Loucy (cell line): ENCODE measurements at regions not wholly inside any gene's neighbourhood (a gene's known extent, or its start where the extent isn't known, plus 50 kb on each side); places are given as distances from the start of the nearest gene placed in this dataset.

Source experiments
- CTCF ChIP-seq: fragments of 200-600 bp; sonication (generic); conservative IDR thresholded peaks from 2 replicates; pipeline ENCODE4 v1.5.1; 2014; ENCODE audit warnings: mild to moderate bottlenecking, antibody characterized with exemption, low read length
- EZH2phosphoT487 ChIP-seq: fragments of 200-600 bp; IDR thresholded peaks from 2 replicates; pipeline ENCODE4 v1.6.1; 2018; ENCODE audit warnings: antibody characterized with exemption, mild to moderate bottlenecking, moderate library complexity, borderline replicate concordance

DNA sequence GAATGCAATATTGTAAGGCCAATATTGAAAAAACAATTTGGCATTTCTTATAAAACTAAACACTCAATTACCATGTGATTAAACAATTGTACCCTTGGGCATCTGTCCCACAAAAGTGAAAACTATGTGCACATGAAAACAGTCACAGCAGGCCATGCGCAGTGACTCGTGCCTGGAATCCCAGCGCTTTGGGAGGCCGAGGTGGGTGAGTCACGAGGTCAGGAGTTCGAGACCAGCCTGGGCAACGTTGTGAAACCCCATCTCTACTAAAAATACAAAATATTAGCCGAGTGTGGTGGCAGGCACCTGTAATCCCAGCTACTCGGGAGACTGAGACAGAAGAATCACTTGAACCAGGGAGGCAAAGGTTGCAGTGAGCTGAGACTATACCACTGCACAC, 343.7 kb downstream of the DMRTA1 start:
- TF ChIP-seq CTCF = no peak
- TF ChIP-seq EZH2phosphoT487 = no peak
